ENCODE measurements at regions not wholly inside any gene's neighbourhood (a gene's known extent, or its start where the extent isn't known, plus 50 kb on each side); places are given as distances from the start of the nearest gene placed in this dataset.

DNA sequence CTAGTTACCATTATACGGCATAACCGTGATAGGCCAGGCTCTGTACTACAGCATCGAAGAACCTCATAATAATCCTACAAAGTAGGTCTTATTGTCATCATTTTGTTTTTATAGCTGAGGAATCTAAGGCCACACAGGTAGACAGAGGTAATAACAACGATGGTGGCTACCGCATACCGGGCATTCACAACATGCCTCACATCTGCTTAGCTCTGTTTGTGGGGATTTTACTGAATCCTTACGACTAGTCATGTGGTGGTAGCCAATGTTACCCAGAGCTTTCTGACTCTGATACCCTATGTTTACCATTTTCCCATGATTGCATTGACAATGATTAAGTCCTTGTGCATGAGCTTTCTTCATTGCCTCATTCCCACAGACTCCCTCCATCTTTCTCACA lies 269.4 kb downstream of the TCF7L2 start:
- DNase-seq (ENCODE audit: low read depth in 2 of 2): no peak

DNA sequence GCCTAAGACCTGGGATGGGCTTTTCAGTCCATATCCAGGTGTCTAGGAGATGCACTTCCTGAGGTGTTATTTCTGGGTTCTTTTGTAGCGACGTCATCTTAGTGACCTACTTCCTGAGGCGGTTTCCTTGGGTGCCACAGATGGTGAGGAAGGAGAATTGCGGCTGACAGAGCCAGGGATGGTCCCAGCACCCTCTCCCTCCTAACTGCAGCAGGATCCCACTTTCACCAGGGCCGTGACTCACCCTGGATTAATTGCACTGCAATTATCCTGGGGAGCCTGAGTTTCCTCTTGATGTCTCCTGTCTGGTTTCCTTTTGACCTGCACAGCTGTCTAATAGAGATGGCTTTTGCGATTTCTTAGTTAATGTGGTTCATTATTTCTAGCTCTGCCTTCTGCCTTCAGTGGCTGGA lies 271.7 kb downstream of the TCF7L2 start:
- no peak for DNase-seq (ENCODE audit: low read depth in 2 of 2)

DNA sequence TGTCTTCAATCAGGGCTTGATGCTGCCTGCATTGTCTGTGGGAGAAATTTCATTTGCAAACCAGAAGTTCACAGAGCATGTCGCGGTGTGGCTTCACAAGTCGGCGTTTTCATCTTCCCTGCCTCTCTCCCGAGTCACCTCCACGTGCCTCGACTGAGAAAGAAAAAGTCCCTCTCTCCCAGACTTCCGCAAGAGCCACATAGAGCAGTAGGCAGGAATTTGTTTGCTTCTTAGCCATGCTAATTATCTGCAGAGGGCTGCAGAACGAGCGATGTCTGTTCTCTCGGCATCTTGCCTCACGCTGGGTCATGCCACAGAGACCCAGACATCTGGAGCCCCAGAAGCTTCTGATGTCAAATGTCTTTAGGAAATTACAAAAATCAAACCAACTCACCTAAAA lies 272.2 kb downstream of the TCF7L2 start:
- no peak for DNase-seq (ENCODE audit: low read depth in 2 of 2)

DNA sequence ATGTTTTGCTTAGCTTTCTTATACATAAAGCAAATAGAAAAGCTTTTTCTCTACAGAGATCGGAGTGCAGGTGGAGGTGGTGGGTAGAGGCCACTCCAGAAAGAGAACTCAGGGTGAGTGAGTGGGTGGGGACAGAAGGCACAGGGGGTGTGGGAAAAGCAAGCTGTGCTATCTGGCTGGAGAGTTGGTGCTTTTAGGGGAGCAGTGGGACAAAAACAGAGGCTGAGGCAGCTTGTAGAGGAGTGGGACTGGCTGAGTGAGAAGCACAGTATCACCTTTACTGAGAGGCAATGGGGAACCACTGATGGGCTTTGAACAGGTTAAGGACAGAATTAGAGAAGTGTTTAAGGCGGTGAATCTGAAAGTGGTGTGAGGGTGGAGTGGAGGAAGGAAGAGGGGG lies 275.3 kb downstream of the TCF7L2 start:
- no peak for DNase-seq (ENCODE audit: low read depth in 2 of 2)

DNA sequence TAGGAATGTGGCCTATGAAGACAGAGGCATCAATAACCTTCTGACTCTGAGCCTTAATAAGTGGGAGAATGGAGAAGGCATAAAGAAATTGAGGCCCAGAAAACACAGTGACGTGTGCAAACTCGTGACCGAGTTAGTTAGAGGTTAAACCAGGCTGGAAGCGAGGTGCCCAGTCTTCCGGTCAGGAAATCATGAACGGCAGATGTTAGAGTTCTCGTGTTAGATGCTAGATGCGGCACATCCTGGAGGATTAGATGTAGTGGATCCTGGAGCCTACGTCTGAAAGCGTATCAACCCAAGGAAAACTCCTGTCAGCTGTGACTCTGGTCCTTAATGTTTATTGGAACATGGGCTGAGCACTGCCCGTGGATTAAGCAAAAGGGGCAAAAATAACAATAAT lies 275.9 kb downstream of the TCF7L2 start:
- no peak for DNase-seq (ENCODE audit: low read depth in 2 of 2)

DNA sequence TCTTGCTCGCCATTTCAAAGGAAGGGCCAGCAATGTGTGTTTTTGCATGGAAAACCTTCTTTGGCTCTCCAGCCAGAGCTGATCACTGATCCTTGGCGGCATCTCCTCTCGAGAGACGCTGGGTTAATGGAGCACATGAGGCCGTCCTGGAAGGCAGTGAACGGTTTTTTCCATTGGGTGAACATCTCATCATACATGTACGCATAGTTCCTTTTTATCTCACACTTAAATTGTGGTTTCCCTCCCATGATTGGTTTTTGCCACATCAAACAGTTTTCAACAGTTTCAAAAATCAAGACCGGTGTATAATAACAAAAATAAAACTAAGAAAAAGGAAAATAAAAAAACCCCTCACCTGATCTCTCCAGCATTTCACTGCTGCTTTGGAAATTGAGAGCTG lies 276.4 kb downstream of the TCF7L2 start:
- no peak for DNase-seq (ENCODE audit: low read depth in 2 of 2)

DNA sequence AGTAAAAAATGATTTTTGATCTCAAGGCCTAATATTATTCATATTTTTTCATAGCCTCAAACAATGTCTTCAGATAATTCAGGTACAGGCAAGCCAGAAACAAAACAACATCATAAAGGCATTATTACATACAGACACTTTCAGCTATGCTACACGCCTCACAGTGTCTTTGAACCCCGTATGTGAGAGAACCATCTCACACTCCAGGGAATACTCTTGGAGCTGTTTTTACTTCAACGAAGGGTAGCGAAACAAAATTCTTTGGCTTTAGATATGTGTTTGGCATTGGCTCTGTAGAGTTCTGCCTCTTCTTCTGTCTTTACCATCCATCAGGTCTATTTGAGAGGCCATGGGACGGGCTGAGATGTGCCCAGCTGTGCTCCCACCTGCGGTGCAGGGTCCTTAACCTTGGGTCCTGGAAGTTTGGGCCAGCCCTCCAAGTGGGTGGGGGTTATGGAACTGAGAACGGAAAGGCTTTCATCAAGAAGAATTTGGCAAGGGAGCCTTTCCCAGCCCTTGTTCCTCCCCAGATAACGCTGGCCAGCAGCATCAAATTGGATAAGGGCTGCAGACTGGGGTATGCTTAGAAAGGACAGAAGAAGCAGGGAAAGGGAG lies 276.9 kb downstream of the TCF7L2 start:
- no peak for DNase-seq (ENCODE audit: low read depth in 2 of 2)

DNA sequence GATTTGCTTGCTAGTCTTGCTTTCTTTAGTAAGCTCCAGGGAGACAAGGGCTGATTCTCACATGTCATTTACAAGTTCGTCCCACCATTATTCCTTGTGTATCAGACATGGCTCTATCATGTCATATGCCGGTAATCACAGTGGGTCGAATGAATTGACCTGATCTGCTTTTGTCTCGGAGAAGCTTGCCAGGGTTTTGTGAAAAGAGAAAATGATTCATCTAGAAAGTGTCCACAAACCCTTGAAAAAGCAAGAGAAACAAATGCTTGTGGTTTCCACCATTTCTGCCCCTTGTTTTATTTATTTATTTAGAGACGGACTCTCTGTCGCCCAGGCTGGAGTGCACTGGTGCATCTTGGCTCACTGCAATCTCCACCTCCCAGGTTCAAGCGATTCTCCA lies 278.5 kb downstream of the TCF7L2 start:
- no peak for DNase-seq (ENCODE audit: low read depth in 2 of 2)

DNA sequence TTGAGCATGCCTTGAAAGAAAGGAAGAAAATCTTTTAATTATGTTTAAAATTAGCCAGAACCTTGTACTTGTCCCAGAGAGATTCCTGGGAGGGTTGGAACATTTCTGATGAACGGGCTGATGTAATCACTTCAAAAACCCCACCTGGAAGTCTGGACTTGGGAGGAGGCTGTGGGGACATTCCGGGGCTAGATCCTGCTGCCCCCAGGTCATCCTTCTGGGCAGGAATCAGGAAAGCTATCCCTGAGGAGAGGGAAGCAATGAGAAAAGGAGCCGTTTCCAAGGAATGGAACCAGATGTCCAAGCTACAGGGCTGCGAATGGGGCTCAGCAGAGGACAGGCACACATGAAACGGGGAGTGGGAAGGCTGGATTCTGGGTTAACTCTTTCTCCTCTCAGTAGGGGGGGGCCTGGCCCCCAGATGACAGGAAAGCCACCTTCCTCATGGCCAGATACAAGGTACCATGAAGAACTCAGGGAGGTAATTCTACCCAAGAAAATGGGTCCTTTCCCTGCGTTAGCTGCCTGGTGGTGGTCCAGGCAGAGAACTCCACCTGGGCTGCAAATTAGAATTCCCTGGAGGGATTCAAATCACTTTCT lies 280.1 kb downstream of the TCF7L2 start:
- DNase-seq (ENCODE audit: low read depth in 2 of 2): no peak

DNA sequence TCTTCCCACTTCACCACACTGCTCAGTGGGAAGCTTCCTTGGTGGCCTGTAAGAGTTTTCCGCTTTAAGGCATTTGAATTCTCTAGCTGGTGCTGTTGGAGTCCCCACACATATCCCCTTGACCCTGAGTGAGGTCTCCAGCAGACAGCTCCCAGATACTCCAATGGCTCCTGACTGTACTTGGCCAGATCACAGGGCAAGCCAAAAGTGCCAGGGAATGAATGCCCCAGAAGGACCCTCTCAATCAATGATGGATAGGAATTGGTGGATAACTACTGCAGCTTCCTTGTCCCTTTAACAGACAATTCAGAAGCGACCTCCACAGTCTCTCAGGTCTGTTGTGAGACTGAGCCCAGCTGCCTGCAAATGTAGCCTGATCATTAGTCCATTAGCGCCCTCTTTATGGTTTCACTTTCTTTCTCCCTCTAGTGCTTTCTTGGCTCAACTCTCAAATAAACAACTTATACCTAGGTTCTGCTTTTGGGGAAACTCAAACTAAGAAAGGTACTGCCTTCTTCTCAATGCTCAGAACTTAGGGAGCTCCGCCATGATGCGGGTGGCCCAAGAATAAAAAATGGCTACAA lies 283.0 kb downstream of the TCF7L2 start:
- DNase-seq (ENCODE audit: low read depth in 2 of 2): no peak

DNA sequence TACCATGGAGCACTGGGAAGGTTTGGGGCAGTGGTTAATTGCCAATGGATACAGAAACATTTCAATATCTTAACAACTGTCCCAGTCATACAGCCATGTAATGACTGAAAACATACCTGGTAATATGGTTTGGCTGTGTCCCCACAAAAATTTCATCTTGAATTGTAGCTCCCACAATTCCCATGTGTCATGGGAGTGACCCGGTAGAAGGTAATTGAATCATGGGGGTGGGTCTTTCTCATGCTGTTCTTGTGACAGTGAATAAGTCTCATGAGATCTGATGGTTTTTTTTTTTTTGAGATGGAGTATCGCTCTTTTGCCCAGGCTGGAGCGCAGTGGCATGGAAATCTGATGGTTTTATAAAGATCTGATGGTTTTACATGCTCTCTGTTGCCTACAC lies 284.4 kb downstream of the TCF7L2 start:
- DNase-seq (ENCODE audit: low read depth in 2 of 2): no peak

DNA sequence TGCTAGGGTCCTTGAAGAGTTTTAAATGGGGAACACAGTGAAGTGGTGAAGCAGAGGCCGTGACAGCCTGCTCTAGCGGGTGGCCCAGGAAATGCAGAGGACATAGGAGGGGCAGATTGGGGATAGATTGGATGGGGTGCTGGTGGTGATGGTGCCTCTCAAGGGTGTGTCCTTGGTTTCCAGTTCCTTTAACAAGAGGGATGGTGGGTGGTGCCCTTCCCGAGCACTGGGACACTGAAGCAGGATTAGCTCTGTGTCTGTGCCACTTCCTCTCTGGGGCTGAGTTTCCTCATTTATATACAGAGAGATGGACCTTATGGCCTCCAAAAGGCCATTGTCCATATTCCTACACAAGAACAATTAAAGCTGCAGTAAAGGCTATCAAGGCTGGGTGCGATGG lies 285.5 kb downstream of the TCF7L2 start:
- no peak for DNase-seq (ENCODE audit: low read depth in 2 of 2)

DNA sequence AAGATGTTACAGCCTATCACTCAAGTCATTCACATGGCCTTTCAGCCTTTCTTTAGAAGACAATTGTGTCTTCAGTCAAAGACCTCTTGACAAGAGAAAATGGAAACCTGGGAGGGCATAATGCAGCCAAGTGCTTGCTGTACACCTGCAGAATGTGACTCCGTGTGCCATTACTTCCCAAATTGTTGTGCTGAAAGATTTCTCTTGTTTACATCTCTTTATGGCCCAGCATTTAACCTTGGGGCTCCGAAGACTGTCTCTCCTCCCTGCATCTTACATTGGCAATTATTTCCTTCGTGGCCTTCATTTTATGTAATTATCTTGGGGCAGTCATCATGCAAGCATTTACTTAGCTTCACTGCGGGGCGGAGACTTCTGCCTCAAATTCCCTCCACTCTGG lies 287.0 kb downstream of the TCF7L2 start:
- no peak for DNase-seq (ENCODE audit: low read depth in 2 of 2)

DNA sequence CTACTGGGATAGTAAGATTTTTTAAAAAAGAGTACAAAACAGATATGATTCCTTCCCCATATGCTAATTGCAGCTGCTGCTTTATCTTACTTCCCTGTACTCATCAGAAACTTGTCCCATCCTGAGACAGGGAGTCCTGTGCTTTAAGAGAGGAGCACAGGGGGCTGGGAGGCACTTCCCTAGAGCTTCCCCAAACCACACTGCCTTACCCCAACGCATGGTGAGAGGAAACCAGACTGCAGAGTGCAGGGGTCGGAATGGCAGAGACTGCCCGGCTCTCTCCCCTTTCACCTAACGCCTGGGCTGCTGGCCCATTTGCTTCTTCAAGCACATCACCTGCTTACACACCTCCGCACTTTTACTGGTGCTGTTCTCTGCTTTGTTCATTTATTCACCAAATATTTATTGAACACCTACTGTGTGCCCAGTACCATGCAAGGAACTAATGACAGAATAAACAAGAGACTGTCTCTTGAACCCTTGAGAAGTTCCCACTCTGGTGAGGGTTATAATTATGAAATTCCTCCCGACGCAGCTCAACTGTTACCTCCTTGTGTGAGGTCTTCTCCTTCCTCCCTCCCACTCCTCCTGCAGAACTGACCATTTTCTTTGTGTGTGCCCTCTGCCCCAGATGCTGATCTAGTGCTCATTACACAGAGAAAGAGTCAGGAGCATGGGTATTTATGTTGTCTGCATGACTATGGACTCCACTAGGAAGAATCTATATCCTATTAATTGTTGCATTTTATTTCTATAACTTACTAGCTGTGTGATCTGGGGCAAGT lies 289.7 kb downstream of the TCF7L2 start:
- no peak for DNase-seq (ENCODE audit: low read depth in 2 of 2)

DNA sequence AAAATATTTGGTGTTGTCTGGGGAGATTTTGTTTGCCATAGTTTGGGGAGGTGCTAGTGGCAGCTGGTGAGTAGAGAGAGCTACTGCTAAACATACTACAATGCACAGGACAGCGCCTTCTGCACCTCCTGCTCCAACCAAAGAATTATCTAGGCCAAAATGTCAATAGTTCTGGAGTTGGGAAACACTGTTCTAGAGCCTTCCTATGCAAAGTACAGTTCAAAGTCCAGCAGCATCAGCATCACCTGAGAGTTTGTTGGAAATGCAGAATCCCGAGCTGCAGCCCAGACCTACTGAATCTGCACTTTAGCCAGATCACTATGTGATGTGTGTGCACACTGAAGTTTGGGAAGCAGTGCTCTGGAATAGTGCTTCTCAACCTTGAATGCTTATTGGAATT lies 290.7 kb downstream of the TCF7L2 start:
- DNase-seq (ENCODE audit: low read depth in 2 of 2): no peak

DNA sequence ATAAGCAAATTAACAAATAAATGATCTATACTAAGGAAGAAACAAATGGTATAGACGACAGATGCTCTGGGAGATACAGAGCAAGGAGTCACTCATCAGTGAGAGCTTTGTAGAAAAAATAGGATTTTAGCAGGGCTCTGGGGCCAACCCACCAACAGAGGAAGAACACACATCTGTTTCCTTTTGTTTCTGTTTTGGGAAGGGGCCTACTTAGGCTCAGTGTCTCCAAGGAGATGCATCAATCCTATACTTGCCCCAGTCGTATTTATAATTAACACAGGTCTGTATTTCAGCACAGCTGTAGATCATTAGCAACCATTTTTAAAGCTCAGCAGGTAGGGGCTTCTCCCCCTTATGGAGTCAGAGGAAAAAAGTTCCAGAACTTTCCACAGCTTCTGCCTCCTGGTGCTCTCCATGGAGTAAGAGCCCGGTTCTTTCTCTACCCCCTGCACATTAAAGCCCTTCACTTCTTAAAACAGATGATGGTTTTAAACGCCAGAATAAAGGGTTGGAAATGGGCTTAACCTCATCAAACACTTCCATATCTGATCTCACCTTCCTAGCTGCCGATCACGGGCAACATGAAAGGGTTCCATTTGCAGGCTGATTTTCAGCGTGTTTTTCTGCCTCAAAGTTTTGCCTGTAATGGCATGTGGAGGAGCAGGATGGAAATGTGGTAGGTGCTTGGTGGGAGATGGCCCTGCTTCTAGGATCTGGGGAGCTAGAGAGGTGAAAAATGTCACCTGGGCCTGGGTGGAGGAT lies 291.7 kb downstream of the TCF7L2 start:
- no peak for DNase-seq (ENCODE audit: low read depth in 2 of 2)

DNA sequence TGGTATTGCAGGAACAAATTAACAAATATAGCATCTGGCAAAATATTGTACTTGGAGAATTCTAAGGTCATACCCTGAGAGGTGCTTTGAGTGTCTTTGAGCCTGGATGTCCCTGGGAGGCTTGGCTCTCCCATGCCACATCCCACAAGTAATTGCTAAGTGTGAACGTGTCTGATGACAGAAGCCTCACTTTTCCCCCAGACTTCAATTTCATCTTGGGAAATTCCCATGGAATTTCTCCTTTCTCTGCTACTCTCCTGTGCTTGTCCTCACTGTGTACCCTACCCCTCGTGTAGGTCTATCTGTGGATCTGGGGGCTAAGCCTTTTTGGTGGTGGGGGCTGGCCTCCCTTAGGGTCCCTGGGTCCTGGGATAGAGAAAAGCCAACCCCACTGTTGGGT lies 293.3 kb downstream of the TCF7L2 start:
- no peak for DNase-seq (ENCODE audit: low read depth in 2 of 2)

DNA sequence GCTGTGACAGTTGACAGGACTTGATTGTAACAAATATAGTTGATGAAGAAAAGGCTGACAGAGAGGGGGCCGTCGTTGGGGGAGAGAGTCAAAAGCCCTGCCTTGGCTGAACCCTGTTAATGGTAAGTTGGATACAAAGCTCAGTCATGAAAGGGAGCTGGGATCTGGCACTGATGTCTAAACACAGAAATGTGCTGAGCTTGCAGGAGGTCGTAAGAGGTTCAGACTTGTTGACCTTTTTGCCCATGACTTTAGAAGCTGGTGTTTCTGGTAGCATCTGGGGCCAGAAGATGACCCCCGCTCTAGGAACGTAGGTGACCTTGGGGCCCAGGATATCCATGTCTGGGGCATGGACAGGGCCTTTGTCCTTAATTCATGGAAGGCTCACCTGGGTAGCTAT lies 294.7 kb downstream of the TCF7L2 start:
- no peak for DNase-seq (ENCODE audit: low read depth in 2 of 2)

DNA sequence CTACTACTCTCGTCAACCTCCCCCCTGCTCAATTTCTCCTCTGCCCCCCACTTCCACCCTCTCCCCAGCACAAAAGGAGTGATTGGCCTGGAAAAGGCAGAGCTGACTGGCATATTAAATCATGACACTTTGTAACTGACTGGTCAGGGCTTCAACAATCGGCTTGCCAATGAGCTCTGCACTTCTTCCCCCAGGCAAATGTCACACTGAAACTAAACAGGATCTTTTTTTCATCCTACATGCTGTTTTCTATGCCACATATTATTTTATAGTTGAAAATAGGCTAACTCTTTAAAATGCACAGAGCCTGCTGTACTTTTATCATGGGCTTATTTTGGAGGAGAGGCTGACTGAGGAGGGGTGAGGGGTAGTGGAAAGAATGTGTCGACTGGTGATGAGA lies 295.2 kb downstream of the TCF7L2 start:
- no peak for DNase-seq (ENCODE audit: low read depth in 2 of 2)

DNA sequence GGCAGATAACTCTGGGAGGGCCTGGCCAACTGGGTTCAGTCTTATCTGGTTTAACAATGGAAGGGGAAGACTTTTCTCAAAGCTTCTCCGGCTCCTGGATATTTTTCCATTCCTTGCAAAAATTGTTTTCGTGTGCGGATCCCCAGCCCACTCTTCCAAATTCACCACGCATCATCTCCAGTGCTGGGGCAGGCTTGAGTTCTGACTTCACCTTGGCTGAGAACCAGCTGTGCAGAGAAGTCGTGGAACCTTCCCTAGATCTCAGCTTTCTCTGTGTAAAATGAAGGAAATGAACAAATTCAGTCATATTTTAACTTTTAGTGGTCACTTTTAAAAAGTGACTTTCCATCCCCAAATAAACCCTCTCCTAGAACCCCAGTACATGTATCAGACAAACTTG lies 297.0 kb downstream of the TCF7L2 start:
- DNase-seq (ENCODE audit: low read depth in 2 of 2): no peak

DNA sequence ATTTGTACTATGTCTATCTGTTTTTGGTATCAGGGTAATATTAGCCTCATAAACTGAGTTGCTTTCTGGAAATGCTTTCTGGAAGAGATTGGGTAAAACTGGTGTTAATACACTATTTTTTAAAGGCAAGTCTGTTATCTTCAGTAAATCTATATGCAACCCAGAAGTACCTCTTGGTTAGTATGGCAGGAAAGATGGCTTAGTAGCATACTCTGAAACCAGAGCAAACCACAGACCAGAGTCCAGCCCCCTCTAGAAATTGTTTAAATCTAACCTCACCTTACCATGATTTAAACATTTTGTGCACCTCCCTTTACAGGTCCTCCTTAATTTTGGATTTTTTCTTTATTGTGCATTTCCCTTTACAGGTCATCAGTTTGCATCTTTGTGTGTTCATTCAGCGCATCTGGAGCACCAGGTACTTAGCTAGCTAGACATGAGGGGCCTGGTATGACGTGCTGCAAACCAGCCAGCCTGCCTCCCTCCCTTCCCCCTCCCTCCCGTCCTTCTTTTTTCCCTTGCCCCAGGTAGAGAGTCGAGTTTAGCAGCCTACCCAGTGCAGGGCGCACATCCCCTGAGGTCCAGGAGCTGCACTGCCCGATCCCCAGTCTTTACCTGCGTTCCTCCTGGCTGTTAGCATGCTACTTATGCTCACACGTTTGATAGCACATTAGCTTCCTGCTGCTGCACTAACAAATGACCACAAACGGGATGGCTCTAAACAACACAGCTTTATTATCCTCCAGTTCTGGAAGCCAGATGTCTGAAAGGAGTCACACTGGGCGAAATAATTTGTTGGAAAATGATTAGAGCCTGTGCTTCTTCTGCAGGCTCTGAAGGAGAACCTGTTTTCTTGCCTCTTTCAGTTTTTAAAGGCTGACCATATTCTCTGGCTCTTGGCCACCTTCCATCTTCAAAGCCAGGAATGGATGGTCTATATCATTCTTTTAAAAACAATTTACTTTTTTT lies 299.9 kb upstream of the HABP2 start:
- DNase-seq (ENCODE audit: low read depth in 2 of 2): no peak
